OCI-LY7 (cell line): ENCODE measurements at regions not wholly inside any gene's neighbourhood (a gene's known extent, or its start where the extent isn't known, plus 50 kb on each side); places are given as distances from the start of the nearest gene placed in this dataset.

Experiments
- BruUV-seq: library from RNA; stranded (reverse); fragments of 400-500 nt; replicated peaks from 2 replicates; lab custom pipeline; 2021; lab: Mats Ljungman, UMichigan
- CTCF ChIA-PET: fragments of 300-600 bp; sonication (Branson Sonifier 250); formaldehyde crosslinking; loops from one replicate; lab custom pipeline; 2022; ENCODE audit warnings: antibody characterized with exemption; ENCODE audit not compliant: unreplicated experiment; lab: Charles Lee
- POLR2A ChIA-PET: fragments of 300-600 bp; sonication (Branson Sonifier 250); formaldehyde crosslinking; loops from one replicate; lab custom pipeline; 2022; ENCODE audit warnings: antibody characterized with exemption; lab: Charles Lee
- DNase-seq: peaks from one replicate; pipeline ENCODE4 v3.0.0-alpha.2; 2015; ENCODE audit warnings: low spot score
- H2AFZ ChIP-seq: fragments of 200-600 bp; sonication (generic), shearing (Covaris generic); 2 replicates; pipeline ENCODE4 v1.6.1; 2014; ENCODE audit warnings: mild to moderate bottlenecking, antibody characterized with exemption, low read length, moderate library complexity
- H3K27ac ChIP-seq: fragments of 200-600 bp; sonication (generic); 2 replicates; pipeline ENCODE4 v1.5.1; 2014; ENCODE audit warnings: mixed run types, low read depth, mild to moderate bottlenecking, moderate library complexity, low read length, inconsistent platforms; ENCODE audit not compliant: poor library complexity, severe bottlenecking
- H3K36me3 ChIP-seq: fragments of 200-600 bp; sonication (generic); 2 replicates; pipeline ENCODE4 v1.6.1; 2014; ENCODE audit warnings: mild to moderate bottlenecking, antibody characterized with exemption, low read length, moderate library complexity, mixed read lengths; ENCODE audit not compliant: insufficient read depth
- H3K4me1 ChIP-seq: fragments of 200-600 bp; sonication (generic); 2 replicates; pipeline ENCODE4 v1.5.1; 2014; ENCODE audit warnings: mild to moderate bottlenecking, low read length; ENCODE audit not compliant: insufficient read depth, poor library complexity, severe bottlenecking
- H3K4me2 ChIP-seq: fragments of 200-600 bp; sonication (generic); 2 replicates; pipeline ENCODE4 v1.6.1; 2014; ENCODE audit warnings: mild to moderate bottlenecking, low read length
- H3K4me3 ChIP-seq: fragments of 200-600 bp; sonication (generic); 2 replicates; pipeline ENCODE4 v1.5.1; 2014; ENCODE audit warnings: mild to moderate bottlenecking, low read depth, low read length; ENCODE audit not compliant: poor library complexity, severe bottlenecking
- H3K79me2 ChIP-seq: fragments of 200-600 bp; sonication (generic); 2 replicates; pipeline ENCODE4 v1.6.1; 2016; ENCODE audit warnings: low read depth, mild to moderate bottlenecking, low read length, moderate library complexity, mixed read lengths; ENCODE audit not compliant: insufficient read depth
- H3K9me2 ChIP-seq: fragments of 200-600 bp; sonication (generic); 2 replicates; pipeline ENCODE4 v1.6.1; 2016; ENCODE audit warnings: mild to moderate bottlenecking, low read length, mixed read lengths; ENCODE audit not compliant: insufficient read depth
- H3K9me3 ChIP-seq: fragments of 200-600 bp; sonication (generic); 2 replicates; pipeline ENCODE4 v1.6.1; 2014; ENCODE audit warnings: mild to moderate bottlenecking, mixed run types, low read length, mixed read lengths
- H4K20me1 ChIP-seq: fragments of 200-600 bp; sonication (generic); 2 replicates; pipeline ENCODE4 v1.6.1; 2014; ENCODE audit warnings: mild to moderate bottlenecking, antibody characterized with exemption, low read length, moderate library complexity, mixed read lengths; ENCODE audit not compliant: insufficient read depth
- CTCF ChIP-seq: fragments of 200-600 bp; sonication (generic); conservative IDR thresholded peaks from 2 replicates; pipeline ENCODE4 v1.5.1; 2014; ENCODE audit warnings: mild to moderate bottlenecking, antibody characterized with exemption, low read length, moderate library complexity, mixed read lengths
- EZH2phosphoT487 ChIP-seq: fragments of 200-600 bp; sonication (generic); IDR thresholded peaks from 2 replicates; pipeline ENCODE4 v1.6.1; 2018; ENCODE audit warnings: low read depth, borderline replicate concordance, mild to moderate bottlenecking, mixed run types, antibody characterized with exemption, low read length, moderate library complexity, mixed read lengths
- intact Hi-C: fragments of 100-400 bp; cut with micrococcal nuclease; formaldehyde crosslinking; loops from one replicate; pipeline ENCODE4 v1.10.0; 2022; ENCODE audit not compliant: unreplicated experiment

- ChIA-PET CTCF (interaction anchor here (0.5 kb wide), 1 partner anchor 841 kb away, joined by 3 read pairs; no protein-coding TSS in a partner anchor), POLR2A (interaction anchor here (0.6 to 1.1 kb wide), 2 partner anchors 14 to 108 kb away, joined by 3 read pairs; no protein-coding TSS in a partner anchor)
- Histone ChIP-seq H3K9me2 (no peaks in the 10 kb centered on the region), H3K36me3 (no peaks in the 10 kb centered on the region), H3K4me3 (no peak overlapping the region), H3K4me1 (no peaks in the 10 kb centered on the region), H2AFZ (no peak overlapping the region), H3K27ac (no peak overlapping the region), H4K20me1 (no peaks in the 10 kb centered on the region), H3K79me2 (no peaks in the 10 kb centered on the region), H3K4me2 (no peak overlapping the region), H3K9me3 (no peaks in the 10 kb centered on the region)
- BruUV-seq = no TSS peak
- no peak for DNase-seq
- intact Hi-C loops = no loop called here
- TF ChIP-seq EZH2phosphoT487 = no peak
- TF ChIP-seq CTCF = no peak
Measured at GRCh38 chr4:127012549-127012948, 620.2 kb upstream of the INTU start.

DNA sequence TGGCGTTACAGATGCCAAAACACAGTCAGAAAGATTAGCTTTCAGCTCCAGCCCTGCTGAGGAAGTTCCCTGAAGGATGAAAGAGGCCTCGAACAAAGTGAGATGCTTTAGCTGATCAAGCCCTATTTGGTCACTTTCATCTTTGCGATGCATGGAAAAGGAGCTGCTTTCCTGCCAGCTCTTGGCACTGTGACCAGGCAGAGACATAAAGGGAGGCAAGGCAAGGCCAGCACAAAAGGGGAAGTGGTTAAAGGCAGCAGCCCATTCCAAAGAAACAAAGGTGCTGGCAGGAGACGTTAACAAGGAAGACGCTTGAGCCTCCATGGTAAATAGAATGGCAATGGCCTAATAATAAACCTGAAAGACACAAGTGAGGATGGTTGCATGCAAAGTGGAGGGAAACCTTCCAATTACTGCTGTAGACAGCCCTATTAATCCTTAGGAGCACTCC, 617.1 kb upstream of the INTU start:
- no peak overlapping the region for H3K4me2 ChIP-seq
- CTCF ChIA-PET = no interaction called here

More for the DNA sequence above, 617.1 kb upstream of the INTU start:
- H3K36me3 ChIP-seq = no peaks in the 10 kb centered on the region
- no peak overlapping the region for H2AFZ ChIP-seq
- DNase-seq = no peak
- no peaks in the 10 kb centered on the region for H3K79me2 ChIP-seq
- no peaks in the 10 kb centered on the region for H4K20me1 ChIP-seq
- TF ChIP-seq CTCF (no peak), EZH2phosphoT487 (no peak)
- H3K4me3 ChIP-seq = no peak overlapping the region
- no peak overlapping the region for H3K27ac ChIP-seq
- POLR2A ChIA-PET = interaction anchor here (0.6 to 0.8 kb wide), 2 partner anchors 47 to 110 kb away, joined by 3 read pairs; no protein-coding TSS in a partner anchor
- no peaks in the 10 kb centered on the region for H3K9me2 ChIP-seq
- H3K9me3 ChIP-seq = no peaks in the 10 kb centered on the region
- BruUV-seq = no TSS peak
- intact Hi-C loops = no loop called here
- H3K4me1 ChIP-seq = no peaks in the 10 kb centered on the region
